A549 (cell line): ENCODE measurements at regions not wholly inside any gene's neighbourhood (a gene's known extent, or its start where the extent isn't known, plus 50 kb on each side); places are given as distances from the start of the nearest gene placed in this dataset.

Experiments used
- ATAC-seq, 2 experiments: fragments of 200-7000 bp in 1 of 2; fragments of >200 bp in 1 of 2; cut with Nextera tagmentation in 1 of 2; cut with Tn5 transposase in 1 of 2; 3 replicates each; pipeline versions ENCODE4 v1.8.0 to v1.9.1; 2018 to 2020; ENCODE audit warnings: mild to moderate bottlenecking in 1 of 2, moderate library complexity in 1 of 2
- CTCF ChIA-PET: fragments of 300-600 bp; sonication (Branson Sonifier 250); formaldehyde crosslinking; extraction: SDS; loops from one replicate; lab custom pipeline; 2021; ENCODE audit warnings: antibody characterized with exemption, inconsistent platforms; lab: Yijun Ruan, JAX
- POLR2A ChIA-PET: fragments of 350-600 bp; formaldehyde crosslinking; extraction: SDS; loops from one replicate; lab custom pipeline; 2021; ENCODE audit warnings: antibody characterized with exemption, inconsistent platforms; lab: Yijun Ruan, JAX
- DNase-seq, 2 experiments: peaks; one replicate each; pipeline versions ENCODE4 v3.0.0 to v3.0.0-alpha.2; 2011 to 2016; ENCODE audit warnings: low read depth in 1 of 2, low spot score in 1 of 2
- FAIRE-seq: peaks from 2 replicates; lab custom pipeline; 2011; peaks lifted over from hg19 to GRCh38; lab: Jason Lieb, UNC
- H3K27ac ChIP-seq, 2 experiments: fragments of >200 bp; sonication (Bioruptor Twin); formaldehyde crosslinking; 3 replicates each; pipeline ENCODE4 v1.5.1; 2016 to 2017
- H3K4me1 ChIP-seq: fragments of >200 bp; sonication (Bioruptor Twin); formaldehyde crosslinking; 3 replicates; pipeline ENCODE4 v1.6.1; 2016
- H3K4me2 ChIP-seq: fragments of >200 bp; sonication (Bioruptor Twin); formaldehyde crosslinking; 3 replicates; pipeline ENCODE4 v1.6.1; 2016
- H3K4me3 ChIP-seq: fragments of >200 bp; sonication (Bioruptor Twin); formaldehyde crosslinking; 3 replicates; pipeline ENCODE4 v1.5.1; 2016
- H3K9me3 ChIP-seq: fragments of >200 bp; sonication (Bioruptor Twin); formaldehyde crosslinking; 3 replicates; pipeline ENCODE4 v1.6.1; 2016
- BHLHE40 ChIP-seq: IDR thresholded peaks from 2 replicates; pipeline ENCODE4 v1.6.1; 2012; ENCODE audit warnings: low read depth, low read length, inconsistent platforms
- CEBPB ChIP-seq, 2 experiments: fragments of >200 bp in 1 of 2; sonication (Bioruptor Twin) in 1 of 2; formaldehyde crosslinking in 1 of 2; IDR thresholded peaks; 2 replicates each; pipeline ENCODE4 v1.6.1; 2012 to 2016
- CHD2 ChIP-seq: fragments of 150-350 bp; IDR thresholded peaks from 2 replicates; pipeline ENCODE4 v1.6.1; 2014; ENCODE audit warnings: low read length; ENCODE audit not compliant: partially characterized antibody
- CHD4 ChIP-seq: fragments of 200-600 bp; sonication (generic); IDR thresholded peaks from 2 replicates; pipeline ENCODE4 v1.6.1; 2016; ENCODE audit warnings: antibody characterized with exemption, mild to moderate bottlenecking, borderline replicate concordance
- FOSL2 ChIP-seq, 2 experiments: fragments of 450-650 bp in 1 of 2; fragments of >200 bp in 1 of 2; sonication (Bioruptor Twin) in 1 of 2; formaldehyde crosslinking; IDR thresholded peaks; 2 replicates each; pipeline versions ENCODE4 v1.5.0 to v1.6.1; 2016 to 2020; ENCODE audit warnings: mild to moderate bottlenecking in 1 of 2, moderate library complexity in 1 of 2
- FOXS1 ChIP-seq: fragments of 250-450 bp; sonication (Bioruptor Pico); IDR thresholded peaks from 2 replicates; pipeline ENCODE4 v1.5.0; 2020; ENCODE audit warnings: mild to moderate bottlenecking, moderate library complexity
- GATA3 ChIP-seq: IDR thresholded peaks from 2 replicates; pipeline ENCODE4 v1.6.1; 2012; ENCODE audit warnings: borderline replicate concordance
- HOXA7 ChIP-seq: fragments of 250-450 bp; sonication (Bioruptor Pico); IDR thresholded peaks from 2 replicates; pipeline ENCODE4 v1.5.0; 2020; ENCODE audit warnings: mild to moderate bottlenecking, moderate library complexity
- JUN ChIP-seq, 2 experiments: fragments of >200 bp; sonication (Bioruptor Twin); formaldehyde crosslinking; IDR thresholded peaks; 2 replicates in 1 of 2; 3 replicates in 1 of 2; pipeline ENCODE4 v1.6.1; 2016 to 2017
- NFE2L2 ChIP-seq: fragments of 150-350 bp; conservative IDR thresholded peaks from 2 replicates; pipeline ENCODE4 v1.6.1; 2014; ENCODE audit warnings: low read length
- NPAS2 ChIP-seq: fragments of 250-450 bp; sonication (Bioruptor Pico); IDR thresholded peaks from 2 replicates; pipeline ENCODE4 v1.8.0; 2022; ENCODE audit warnings: mild to moderate bottlenecking, moderate library complexity, borderline replicate concordance
- PHF8 ChIP-seq: fragments of 200-600 bp; sonication (generic); IDR thresholded peaks from 2 replicates; pipeline ENCODE4 v1.6.1; 2016; ENCODE audit warnings: low read depth, mild to moderate bottlenecking, antibody characterized with exemption, moderate library complexity, borderline replicate concordance
- RAD21 ChIP-seq, 2 experiments: fragments of >200 bp in 1 of 2; sonication (Bioruptor Twin) in 1 of 2; formaldehyde crosslinking in 1 of 2; IDR thresholded peaks in 1 of 2; conservative IDR thresholded peaks in 1 of 2; 2 replicates in 1 of 2; 3 replicates in 1 of 2; pipeline ENCODE4 v1.6.1; 2012 to 2018; ENCODE audit warnings: inconsistent platforms in 1 of 2
- RARB ChIP-seq: fragments of 250-450 bp; sonication (Bioruptor Pico); IDR thresholded peaks from 2 replicates; pipeline ENCODE4 v1.8.0; 2021; ENCODE audit warnings: mild to moderate bottlenecking, moderate library complexity
- RFX5 ChIP-seq: fragments of 450-650 bp; IDR thresholded peaks from 2 replicates; pipeline ENCODE4 v1.7.1; 2014; ENCODE audit warnings: antibody characterized with exemption, mild to moderate bottlenecking, moderate library complexity
- RNF2 ChIP-seq: fragments of 200-600 bp; sonication (generic); IDR thresholded peaks from 2 replicates; pipeline ENCODE4 v1.6.1; 2016; ENCODE audit warnings: low read depth, mild to moderate bottlenecking, antibody characterized with exemption, moderate library complexity, borderline replicate concordance
- SMC3 ChIP-seq: fragments of >200 bp; sonication (Bioruptor Twin); formaldehyde crosslinking; IDR thresholded peaks from 3 replicates; pipeline ENCODE4 v1.6.1; 2018; ENCODE audit warnings: inconsistent platforms
- ZNF302 ChIP-seq: fragments of 250-450 bp; sonication (Bioruptor Pico); IDR thresholded peaks from 2 replicates; pipeline ENCODE4 v1.9.0; 2021; ENCODE audit warnings: inconsistent platforms, mild to moderate bottlenecking, moderate library complexity
- WGBS: methylation state at CpG from one replicate; pipeline ENCODE4 v1.1.6; 2017; ENCODE audit errors: missing lambda C conversion rate; 5-methylcytosine and 5-hydroxymethylcytosine counted together
- TF ChIP-seq, protein P1 (sequence below): fragments of 200-600 bp; sonication (generic); IDR thresholded peaks from 2 replicates; pipeline ENCODE4 v1.6.1; 2016; ENCODE audit warnings: antibody characterized with exemption, mild to moderate bottlenecking, moderate library complexity
- TF ChIP-seq, protein P2 (sequence below): fragments of >200 bp; sonication (Bioruptor Twin); formaldehyde crosslinking; IDR thresholded peaks from 2 replicates; pipeline ENCODE4 v1.6.1; 2016
- TF ChIP-seq, protein P3 (sequence below): fragments of >200 bp; sonication (Bioruptor Twin); formaldehyde crosslinking; IDR thresholded peaks from 3 replicates; pipeline ENCODE4 v1.5.1; 2016
- TF ChIP-seq, protein P4 (sequence below): fragments of >200 bp; sonication (Bioruptor Twin); formaldehyde crosslinking; IDR thresholded peaks from 3 replicates; pipeline ENCODE4 v1.6.1; 2016

DNA sequence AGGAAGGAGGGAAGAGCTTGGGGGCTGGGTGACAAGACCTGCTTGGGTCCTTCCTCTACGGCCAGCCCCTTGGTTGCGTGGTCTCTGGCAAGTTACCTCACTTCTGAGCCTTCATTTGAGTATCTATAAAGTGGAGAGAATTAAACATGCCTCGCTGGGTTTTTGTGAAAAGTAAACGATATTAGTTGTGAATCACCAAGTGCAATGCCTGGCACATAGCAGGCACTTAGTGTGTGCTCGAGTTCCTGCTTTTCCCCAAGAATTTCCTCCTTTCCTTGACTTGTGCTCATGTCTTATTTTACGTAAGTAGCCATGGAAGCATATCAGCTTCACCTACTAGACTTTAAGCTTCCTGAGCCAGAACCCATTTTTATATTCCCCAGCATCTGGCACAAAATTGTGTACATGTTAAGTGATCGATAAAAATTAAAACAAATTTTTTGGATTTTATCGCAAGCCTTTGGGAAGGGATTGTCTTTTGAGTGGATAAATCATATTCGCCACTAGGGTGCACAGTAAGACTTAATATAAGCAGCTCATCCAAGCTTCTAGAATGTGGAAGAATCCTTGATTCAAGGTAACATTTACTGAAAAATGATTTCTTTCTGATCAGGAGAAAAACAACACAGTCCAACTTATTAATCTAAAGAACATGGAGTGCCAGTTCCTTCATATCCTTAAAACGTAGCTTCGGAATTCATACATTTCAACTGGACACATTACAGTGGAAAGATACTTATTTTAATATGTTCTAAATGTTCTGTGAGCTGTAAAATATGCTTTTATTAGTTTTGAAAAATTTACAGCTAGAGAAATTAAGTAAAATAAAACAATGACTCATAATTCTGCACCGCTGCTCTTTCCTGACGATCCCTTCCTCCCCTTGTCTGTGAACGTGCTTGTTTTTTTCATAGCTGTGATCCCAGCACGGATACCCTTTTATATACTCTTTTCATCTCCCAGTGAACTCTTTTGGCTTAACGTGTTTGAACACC is 62.0 kb downstream of the SLC25A47 start:
- 36% methylated on average over 16 of the region's 16 CpGs for WGBS
- peak; percentile 50 to 65 for DNase-seq
- no peak overlapping the region for H3K4me3 ChIP-seq
- peak; percentile 67 for FAIRE-seq
- CTCF ChIA-PET: interaction anchor here (0.6 to 16.2 kb wide), 69 partner anchors 8 to 1284 kb away, joined by 3 to 602 read pairs (median 4); a partner anchor contains a TSS
- H3K27ac ChIP-seq: peak overlapping the region; percentile 33 to 69
- peak overlapping the region; percentile 11 for H3K4me2 ChIP-seq
- H3K4me1 ChIP-seq: peaks cover 49% of the 10 kb centered on the region
- peak; percentile 66 to 69; a peak in 4 of 6 replicates for ATAC-seq
- TF ChIP-seq, protein P1, sequence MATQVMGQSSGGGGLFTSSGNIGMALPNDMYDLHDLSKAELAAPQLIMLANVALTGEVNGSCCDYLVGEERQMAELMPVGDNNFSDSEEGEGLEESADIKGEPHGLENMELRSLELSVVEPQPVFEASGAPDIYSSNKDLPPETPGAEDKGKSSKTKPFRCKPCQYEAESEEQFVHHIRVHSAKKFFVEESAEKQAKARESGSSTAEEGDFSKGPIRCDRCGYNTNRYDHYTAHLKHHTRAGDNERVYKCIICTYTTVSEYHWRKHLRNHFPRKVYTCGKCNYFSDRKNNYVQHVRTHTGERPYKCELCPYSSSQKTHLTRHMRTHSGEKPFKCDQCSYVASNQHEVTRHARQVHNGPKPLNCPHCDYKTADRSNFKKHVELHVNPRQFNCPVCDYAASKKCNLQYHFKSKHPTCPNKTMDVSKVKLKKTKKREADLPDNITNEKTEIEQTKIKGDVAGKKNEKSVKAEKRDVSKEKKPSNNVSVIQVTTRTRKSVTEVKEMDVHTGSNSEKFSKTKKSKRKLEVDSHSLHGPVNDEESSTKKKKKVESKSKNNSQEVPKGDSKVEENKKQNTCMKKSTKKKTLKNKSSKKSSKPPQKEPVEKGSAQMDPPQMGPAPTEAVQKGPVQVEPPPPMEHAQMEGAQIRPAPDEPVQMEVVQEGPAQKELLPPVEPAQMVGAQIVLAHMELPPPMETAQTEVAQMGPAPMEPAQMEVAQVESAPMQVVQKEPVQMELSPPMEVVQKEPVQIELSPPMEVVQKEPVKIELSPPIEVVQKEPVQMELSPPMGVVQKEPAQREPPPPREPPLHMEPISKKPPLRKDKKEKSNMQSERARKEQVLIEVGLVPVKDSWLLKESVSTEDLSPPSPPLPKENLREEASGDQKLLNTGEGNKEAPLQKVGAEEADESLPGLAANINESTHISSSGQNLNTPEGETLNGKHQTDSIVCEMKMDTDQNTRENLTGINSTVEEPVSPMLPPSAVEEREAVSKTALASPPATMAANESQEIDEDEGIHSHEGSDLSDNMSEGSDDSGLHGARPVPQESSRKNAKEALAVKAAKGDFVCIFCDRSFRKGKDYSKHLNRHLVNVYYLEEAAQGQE: no peak
- TF ChIP-seq NFE2L2 (no peak), RARB (CRISPR knock-in tag) (no peak), RFX5 (no peak), ZNF302 (CRISPR knock-in tag) (no peak), GATA3 (no peak), RNF2 (no peak), PHF8 (no peak), JUN (IDR thresholded peaks at IDR 0.05) (no peak), BHLHE40 (no peak), HOXA7 (CRISPR knock-in tag) (no peak), CEBPB (IDR thresholded peaks at IDR 0.05) (no peak), RAD21 (conservative IDR thresholded peaks at IDR 0.05 in 1 of 2, IDR thresholded peaks at IDR 0.05 in 1 of 2) (peak; percentile 83 to 84), SMC3 (peak; percentile 70), FOSL2 (IDR thresholded peaks at IDR 0.05) (no peak), FOSL2 (CRISPR knock-in tag; IDR thresholded peaks at IDR 0.05) (peak; percentile 38), CHD2 (no peak), CHD4 (no peak), FOXS1 (CRISPR knock-in tag) (no peak), NPAS2 (CRISPR knock-in tag) (no peak)
- TF ChIP-seq, protein P2, sequence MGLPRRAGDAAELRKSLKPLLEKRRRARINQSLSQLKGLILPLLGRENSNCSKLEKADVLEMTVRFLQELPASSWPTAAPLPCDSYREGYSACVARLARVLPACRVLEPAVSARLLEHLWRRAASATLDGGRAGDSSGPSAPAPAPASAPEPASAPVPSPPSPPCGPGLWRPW: no peak
- TF ChIP-seq, protein P3, sequence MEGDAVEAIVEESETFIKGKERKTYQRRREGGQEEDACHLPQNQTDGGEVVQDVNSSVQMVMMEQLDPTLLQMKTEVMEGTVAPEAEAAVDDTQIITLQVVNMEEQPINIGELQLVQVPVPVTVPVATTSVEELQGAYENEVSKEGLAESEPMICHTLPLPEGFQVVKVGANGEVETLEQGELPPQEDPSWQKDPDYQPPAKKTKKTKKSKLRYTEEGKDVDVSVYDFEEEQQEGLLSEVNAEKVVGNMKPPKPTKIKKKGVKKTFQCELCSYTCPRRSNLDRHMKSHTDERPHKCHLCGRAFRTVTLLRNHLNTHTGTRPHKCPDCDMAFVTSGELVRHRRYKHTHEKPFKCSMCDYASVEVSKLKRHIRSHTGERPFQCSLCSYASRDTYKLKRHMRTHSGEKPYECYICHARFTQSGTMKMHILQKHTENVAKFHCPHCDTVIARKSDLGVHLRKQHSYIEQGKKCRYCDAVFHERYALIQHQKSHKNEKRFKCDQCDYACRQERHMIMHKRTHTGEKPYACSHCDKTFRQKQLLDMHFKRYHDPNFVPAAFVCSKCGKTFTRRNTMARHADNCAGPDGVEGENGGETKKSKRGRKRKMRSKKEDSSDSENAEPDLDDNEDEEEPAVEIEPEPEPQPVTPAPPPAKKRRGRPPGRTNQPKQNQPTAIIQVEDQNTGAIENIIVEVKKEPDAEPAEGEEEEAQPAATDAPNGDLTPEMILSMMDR: peak; percentile 87
- TF ChIP-seq, protein P4, sequence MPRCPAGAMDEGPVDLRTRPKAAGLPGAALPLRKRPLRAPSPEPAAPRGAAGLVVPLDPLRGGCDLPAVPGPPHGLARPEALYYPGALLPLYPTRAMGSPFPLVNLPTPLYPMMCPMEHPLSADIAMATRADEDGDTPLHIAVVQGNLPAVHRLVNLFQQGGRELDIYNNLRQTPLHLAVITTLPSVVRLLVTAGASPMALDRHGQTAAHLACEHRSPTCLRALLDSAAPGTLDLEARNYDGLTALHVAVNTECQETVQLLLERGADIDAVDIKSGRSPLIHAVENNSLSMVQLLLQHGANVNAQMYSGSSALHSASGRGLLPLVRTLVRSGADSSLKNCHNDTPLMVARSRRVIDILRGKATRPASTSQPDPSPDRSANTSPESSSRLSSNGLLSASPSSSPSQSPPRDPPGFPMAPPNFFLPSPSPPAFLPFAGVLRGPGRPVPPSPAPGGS: no peak
- TF ChIP-seq, all 56 proteins: peak for 4
- POLR2A ChIA-PET: interaction anchor here (0.9 to 1.4 kb wide), 3 partner anchors 54 to 270 kb away, joined by 3 to 7 read pairs (median 4); no protein-coding TSS in a partner anchor
- H3K9me3 ChIP-seq: no peaks in the 10 kb centered on the region
